Iris pigment epithelial cell (primary cell): ENCODE measurements at regions not wholly inside any gene's neighbourhood (a gene's known extent, or its start where the extent isn't known, plus 50 kb on each side); places are given as distances from the start of the nearest gene placed in this dataset.
"Not testable (repeated sequence)": the region's sequence is repeated elsewhere in the genome, so short reads cannot be mapped to it uniquely, and the experiment has no call there.

Experiments
- DNase-seq: peaks from one replicate; pipeline ENCODE4 v3.0.0-alpha.2; 2011; ENCODE audit warnings: low read depth

DNA sequence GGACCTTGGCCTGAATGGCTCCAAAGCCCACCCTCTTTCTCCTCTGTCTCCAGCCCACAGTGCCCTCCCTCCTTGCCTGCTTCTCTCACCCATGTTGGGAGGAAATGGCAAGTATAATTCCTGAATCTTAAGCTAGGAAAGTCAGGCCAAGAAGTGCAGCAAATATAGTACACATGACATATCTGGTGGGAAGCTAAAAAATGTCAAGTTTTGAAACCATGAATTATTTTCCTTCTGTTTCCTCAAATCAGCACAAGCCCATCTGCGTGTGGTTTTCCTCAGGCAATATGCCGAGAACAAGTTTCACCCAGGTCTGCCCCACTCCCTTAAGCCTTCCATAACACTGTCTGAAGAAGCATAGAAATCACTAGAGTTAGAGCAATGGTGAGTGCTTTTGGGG, 502.8 kb upstream of the CDH11 start:
- DNase-seq: peak; percentile 21

DNA sequence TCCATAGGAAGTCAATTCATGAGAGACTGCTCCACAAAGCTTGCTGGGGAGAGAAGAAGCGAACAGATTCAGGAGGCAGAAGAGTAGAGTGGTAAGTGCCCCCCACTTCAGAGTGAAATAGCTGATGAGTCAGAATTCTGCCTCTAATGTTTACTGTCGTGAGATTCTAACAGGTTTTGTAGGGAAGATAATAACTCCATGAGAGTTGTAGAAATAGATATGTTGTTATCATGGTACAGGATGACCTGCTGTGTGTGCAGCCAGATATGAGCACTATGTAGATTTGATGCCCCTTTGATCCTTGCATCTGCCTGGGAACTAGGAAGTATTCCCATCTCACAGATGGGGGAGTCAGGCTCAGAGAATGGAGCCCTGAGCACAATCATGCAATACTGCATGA, 502.4 kb upstream of the CDH11 start:
- no peak for DNase-seq

DNA sequence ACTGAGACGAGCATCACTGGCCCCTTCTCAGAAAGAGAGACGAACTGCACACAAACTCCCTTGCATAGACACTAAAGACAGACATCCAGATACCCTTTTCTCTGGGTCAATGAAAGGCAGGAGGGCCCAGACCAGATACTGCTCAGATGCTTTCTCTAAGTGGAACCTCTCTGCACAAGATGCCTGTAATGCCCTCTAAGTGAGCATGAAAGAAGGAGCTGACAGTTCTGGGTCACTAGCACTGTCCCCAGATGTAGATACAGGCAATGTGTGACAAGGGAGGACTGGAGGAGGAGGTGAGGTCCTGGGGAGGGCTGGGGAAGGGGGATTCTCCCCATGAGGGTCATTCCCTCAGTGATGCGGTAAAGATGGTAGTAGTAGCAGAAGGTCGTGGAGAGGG, 501.0 kb upstream of the CDH11 start:
- no peak for DNase-seq

DNA sequence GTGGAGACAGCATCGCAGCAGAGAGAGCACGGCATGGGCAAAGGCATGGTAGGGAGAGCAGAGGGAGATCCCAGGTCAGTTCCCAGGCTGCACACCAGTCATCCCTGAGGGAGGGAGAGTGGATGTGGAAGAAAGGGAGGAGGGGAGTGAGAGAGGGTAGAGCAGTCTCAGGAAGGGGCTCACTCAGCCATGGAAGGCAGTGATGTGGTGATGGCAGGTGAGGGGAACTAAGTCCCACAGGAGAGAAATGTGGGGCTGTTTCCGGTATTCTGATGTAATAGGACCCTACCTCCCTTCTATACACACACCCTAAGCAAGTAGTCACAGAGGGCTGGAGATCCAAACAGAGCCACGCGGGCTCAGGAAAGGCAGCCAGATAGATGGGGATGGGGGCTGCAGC, 500.3 kb upstream of the CDH11 start:
- no peak for DNase-seq

DNA sequence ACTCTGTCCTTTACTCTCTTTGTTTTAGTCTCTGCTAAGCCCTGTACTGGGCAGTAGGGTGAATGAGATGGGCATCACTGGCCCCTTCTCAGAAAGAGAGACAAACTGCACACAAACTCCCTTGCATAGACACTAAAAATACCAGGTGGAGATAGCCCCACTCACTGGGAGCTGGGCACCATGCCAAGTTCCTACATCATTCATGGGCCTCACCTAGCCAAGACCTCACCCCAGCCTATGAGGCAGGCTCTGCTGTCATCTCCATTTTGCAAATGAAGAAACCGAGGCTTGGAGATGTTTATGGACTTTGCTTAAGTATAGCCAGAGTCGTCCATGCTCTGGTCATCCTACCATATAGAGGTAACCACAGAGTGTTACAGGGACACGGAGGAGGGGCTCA, 499.8 kb upstream of the CDH11 start:
- DNase-seq: no peak

DNA sequence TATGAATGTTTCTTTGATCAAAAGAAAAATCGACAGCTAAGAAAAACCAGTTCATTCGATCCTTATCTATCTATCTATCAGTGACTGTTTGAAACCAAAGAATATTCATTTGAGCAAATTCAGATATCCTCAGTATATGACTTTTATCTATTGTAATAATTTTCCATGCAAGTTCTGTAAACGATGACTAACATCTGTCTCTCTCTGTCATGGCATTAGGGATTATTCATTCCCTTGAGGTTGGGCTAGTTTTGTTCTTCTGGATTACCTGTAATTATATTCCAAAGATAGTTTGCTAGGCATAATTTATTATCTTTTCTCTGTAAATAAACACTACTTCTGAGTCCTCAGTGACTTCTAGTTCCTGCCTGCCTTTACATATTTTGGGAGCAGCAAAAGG, 497.7 kb upstream of the CDH11 start:
- no peak for DNase-seq

DNA sequence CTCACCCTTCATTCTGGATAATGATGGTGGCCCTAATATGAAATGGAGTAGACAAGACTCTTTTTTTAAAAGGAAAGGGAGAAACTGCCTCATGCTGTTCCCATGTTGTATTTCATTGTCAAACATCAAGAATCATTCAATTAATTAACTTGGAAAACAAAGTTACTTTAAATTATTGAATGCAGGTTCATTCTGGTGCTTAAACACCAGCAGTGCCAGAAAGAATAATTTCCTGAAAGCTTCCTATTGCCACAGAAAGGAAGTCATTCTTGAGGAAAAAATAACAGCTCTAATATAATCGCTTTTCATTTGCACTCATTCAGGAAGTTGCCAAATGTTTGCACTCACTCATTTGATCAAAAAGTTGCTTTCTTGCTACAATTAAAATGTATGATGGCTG, 497.1 kb upstream of the CDH11 start:
- no peak for DNase-seq

DNA sequence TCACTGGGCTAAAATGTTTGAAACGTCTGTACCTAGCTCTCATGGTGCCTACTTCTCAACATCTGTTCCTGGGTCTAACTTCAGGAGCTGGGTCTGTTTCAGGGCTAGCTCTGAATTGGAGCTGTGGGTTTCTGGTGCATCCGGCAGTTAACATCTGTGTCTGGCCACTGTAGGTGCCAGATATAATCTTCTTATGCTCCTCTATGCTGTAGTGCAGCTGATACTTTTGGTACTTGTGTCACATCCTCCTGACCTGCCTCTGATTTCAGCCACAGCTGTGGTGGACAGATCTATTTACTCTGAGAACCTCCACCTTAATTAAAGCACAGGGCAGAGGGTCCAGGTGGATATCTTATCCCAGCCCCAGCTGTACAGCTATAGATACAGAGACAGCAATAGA, 496.5 kb upstream of the CDH11 start:
- DNase-seq: no peak

DNA sequence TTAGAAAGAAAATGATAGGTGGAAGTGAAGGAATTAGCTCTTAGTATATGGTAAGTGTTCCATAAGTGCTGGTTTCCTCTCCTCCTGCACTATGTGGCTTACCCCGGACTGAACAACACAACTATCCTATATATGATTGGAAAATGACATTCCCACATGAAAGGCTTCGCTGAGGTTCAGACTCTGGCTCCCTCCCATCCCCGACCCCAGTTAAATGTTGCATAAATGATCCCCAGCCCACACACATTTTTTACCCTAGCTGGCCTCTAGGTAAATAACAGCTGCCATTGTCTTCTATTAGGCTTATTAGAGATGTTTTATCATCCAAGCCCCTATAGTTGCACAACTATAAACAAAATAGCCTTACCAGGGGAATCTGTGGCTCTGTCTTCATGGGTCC, 495.6 kb upstream of the CDH11 start:
- DNase-seq: no peak

DNA sequence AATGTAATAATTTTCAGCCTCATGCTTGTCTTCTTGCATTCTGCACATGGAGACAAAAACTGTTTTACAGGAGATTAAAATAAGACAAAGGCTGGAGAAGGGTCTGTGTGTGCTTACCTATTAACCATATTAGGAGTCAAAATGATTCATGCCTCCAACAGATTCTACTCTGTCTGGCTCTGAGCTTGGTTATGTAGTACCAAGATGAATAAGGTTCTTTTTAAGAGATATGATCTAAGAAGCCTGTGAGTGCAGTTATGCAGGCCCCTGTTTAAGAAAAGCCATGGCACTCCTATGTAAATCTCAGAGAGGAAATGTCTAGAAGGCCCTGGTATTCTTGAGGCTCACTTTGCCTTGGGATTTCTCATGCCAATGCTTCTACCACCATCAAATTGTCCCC, 486.6 kb upstream of the CDH11 start:
- no peak for DNase-seq

DNA sequence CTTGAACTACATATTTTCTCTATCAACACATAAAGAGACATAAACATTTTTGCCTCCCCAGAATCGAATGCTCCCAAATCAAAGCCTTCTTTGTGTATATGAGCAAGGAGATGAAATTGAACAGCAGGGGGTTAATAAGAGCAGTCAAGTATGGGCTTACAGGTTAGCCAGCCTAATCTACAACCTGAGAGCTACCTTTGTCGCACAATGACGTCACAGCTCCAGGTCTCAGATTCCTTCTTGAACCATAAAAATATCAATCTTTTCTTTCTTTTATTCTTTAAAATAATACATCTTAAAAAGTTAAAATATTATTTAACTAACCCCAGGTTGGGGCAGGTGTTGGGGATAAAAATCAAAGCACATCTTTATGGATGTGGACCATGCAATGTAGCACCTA, 482.9 kb upstream of the CDH11 start:
- DNase-seq: no peak

DNA sequence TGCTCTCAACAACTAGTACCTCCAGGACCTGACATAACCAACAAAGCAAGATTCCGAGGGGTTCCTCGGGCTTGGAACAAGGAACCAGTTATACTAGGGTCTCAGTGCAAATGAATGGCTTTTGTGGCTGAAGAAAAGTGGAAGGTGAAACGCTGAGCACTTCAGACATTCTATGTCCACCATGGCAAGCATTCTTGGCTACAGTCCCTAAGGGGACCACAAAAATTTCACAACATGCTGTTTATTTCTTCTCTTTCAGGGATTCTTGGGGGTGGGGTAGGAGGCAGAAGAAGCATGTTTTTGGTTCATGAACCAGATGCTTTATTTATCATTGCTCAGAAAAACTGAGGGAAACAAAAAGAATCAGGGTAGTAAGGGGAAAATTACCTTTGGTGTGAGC, 479.9 kb upstream of the CDH11 start:
- peak; percentile 53 for DNase-seq

DNA sequence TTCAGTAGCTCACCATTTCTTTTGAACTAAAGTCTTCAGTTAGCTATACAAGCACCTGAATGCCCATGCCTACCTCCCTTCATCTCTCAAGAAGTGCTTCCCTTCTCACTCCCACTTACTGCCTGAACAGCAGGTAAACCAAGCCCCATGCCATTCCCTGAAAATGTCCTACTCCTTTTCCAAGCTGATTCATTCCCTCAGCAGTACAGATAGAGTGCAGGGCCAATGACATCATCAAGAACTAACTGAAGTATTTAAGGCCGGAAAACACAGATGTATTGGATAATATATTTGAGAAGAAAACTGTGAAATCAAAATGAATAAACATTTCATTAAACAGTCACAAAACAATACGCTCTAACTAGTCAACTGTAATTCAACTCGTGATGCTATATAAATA, 478.8 kb upstream of the CDH11 start:
- DNase-seq: peak; percentile 18

DNA sequence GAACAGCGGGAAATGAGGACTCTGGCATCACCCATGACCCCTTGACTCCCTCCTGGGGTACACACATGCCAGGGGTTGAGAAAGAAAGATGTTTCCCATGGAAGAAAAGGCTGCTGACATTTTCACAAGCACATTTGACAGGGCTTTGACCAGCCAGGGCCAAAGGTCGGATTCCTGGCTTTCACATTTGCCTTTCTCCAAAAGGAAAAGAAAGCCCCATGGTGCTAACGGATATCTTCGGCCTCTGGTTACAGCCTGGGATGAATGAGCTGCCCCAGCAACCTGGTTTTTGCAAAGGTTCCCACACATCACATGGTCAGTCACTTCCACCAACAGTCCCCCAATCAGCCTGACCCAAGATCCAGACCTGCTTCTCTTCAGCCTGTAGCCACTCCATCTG, 478.2 kb upstream of the CDH11 start:
- no peak for DNase-seq

DNA sequence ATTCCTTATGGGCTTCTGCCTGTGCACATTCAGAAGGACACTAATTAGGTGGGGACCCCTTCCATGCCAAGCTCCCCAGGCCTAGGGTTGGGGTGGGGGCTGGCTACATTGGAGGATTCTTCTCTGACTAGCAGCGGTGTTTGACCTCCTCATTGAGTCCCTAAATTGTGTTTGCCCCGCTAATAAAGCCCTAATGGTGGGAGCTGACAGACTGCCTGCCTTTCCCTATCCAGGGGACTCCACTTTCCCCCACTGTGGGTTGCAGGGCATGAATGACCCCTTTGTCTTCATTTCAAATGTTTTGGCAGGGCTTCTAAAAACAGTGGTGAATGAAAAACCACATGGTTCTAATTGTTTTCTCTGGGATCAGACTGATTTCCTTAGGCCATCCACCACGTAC, 476.8 kb upstream of the CDH11 start:
- no peak for DNase-seq

DNA sequence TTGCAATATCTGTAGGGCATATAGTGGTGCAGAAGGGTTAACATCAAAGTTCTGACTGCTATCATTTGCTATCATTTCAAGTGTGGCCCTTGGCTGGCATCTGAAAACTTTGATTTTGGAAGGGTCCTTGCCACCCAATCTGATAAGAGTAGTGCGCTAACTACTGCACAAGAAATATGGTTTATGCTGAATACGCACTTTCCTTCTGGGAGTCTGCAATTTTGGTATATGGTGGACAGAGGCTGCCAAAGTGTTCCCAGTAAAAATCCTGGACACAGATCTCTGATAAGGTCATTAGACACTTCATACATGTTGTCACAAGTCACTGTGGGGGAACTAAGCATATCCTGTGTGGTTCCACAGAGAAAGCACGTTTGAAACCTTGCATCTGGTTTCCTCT, 461.6 kb upstream of the CDH11 start:
- DNase-seq: no peak

DNA sequence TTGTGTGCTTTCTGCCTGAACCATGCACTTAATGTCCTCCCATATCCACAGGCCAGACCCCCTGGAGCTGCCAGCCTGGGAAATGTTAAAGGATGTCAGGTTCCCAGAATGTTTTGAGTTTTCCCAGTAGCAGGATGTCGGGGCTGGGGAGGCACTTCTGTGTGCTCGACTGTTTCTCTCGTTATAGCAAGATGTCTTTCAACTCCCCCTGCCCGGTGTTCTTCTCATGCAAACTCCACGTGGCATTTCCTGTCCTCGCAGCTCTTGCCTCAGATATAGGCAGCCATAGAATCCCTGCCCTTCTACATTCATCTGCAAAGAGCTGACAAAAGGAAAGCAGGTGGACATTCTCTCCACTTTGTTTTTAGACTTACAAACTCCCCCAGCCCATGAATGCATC, 457.2 kb upstream of the CDH11 start:
- no peak for DNase-seq

DNA sequence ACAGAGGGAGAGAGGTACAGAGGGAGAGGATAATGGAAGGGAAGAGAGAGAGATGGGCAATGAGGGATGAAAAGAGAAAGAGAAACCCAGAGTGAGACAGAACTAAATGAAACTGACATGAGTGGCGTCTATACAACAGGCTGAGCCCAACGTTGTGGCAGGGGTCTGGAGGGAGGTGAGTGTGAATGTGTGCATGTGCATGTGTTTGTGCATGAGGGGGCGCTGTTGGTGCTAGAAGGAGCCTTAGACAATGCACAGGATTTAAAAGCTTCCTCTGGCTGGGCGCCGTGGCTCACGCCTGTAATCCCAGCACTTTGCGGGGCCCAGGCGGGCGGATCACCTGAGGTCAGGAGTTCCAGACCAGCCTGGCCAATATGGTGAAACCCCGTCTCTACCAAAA, 454.8 kb upstream of the CDH11 start:
- no peak for DNase-seq

DNA sequence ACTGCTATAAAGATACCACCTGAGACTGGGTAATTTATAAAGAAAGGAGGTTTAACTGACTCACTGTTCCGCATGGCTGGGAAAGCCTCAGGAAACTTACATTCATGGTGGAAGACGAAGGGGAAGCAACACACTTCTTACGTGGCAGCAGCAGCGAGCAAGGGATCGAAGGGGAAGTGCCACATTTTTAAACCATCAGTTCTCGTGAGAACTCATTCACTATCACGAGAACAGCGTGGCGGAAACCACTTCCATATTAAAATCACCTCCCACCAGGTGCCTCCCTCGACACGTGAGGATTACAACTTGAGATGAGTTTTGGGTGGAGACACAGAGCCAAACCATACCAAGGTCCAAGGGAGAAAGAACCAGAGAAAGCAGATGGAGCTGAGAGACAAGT, 454.3 kb upstream of the CDH11 start:
- no peak for DNase-seq

DNA sequence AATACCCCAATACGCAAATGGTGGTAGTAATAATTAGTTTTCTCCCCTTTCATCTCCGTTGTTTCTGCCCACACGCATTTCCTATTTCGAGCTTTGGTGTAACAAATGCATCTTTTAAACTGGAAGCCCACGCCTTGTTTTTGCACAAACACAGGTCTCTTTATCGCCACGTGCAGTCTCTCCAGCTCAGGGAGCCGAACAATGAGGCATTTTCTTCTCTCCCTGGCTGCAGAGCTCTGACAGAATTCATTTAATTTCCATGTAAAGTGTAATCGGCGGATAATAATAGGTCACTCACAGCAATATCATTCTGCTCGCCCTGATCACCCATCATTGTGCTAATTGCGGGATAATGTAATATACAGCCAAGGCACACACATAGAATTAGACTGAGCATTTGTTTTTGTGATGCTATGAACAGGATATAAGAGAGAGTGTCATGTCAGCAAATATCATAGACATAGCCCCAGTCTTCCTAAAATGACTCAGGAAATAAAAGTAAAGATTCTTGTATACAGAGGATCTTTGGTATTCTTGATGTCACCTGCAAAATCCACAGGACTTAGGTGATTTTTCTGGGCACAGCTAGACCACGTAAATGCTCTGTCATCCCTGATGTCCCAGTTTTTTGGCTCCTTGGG, 452.6 kb upstream of the CDH11 start:
- DNase-seq: no peak

DNA sequence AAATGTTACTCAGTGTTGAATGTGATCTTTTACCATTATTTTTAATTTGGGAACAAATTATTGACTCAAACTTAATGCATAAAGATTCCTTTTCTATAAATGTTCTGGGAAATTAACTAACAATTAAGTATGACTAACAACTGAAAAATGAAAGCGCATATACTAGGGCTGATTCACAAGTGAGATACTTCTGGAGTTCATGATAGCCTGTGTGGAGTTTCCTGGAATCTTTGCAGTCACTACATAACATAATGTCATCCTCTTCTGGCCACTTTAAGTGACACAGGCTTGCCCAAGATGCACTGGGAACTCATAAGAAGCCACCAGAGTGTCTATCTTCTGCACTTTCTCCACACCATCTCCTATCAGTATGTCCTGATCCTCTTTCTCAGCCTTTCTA, 450.3 kb upstream of the CDH11 start:
- DNase-seq: peak; percentile 88

DNA sequence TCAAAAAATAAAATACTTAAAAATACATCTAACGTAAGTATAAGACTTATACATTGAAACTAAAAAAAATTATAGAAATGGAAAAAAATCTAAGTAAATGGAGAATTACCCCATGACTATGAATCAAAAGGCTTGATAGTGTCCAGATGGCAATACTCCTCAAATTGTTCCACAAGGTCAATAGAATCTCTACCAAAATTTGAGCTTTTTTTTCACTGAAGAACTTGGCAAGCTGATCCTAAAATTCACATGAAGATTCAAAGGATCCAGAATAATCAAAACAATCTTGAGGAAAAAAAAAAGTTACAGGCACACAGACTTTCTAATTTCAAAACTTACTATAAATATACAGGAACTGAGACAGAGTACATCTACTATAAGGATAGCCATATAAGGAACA, 448.4 kb upstream of the CDH11 start:
- peak; percentile 30 for DNase-seq

DNA sequence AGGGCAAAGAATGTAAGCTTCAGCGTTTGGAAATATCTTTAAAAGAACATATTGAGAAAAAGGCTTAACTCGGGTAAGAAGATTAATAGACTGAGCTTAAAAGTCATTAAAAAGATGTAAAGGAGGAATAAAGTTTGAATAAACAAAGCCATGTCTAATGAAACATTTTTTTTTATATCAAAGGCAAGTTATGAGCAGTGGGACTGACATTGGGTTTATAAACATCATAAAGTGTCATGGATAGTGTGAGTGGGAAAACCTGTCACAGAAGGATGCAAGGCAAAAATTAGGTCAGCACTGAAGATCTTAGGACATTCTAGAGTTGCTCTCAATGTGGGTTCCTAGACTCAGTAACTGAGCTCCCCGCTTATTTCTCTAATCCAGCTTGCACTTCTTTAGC, 438.0 kb upstream of the CDH11 start:
- DNase-seq: no peak

DNA sequence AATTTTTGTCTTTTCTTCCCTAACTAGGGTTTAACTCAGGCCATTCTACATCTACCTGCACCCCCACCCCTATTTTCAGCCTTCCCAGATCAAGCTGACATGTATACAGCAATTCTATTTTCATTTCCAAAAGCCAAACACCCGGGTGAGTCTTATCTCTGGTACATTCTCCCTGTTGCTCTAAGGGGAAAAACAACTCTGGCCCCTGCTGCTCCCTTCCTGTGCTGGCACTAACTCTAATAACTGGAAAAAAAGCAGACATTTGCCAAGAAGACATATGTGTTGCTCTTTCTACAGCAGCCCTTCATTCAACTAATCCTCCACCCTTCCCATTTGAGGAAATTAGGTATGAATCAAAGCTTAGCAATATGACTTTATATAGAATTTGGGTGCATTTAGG, 427.8 kb upstream of the CDH11 start:
- DNase-seq: not testable (repeated sequence)

DNA sequence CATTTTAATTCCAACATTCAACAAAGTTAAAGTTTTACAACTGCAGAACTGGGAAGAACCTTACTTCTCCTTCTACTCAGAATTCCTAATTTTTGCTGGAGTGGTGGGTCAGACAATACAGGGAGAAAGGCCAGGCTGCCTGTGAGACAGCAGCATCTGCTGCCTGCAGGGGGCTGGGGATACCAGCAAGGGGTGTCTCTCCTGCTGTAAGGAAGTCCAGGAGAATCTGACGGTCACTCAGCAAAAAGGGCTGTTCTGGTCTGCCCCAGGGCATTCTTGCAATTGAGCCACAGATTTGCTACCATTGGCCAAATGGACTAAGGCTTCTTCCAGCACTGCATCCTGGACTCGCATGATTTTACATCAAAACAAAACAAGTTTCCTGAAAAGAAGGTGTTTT, 426.6 kb upstream of the CDH11 start:
- no peak for DNase-seq
